ENCODE measurements at regions not wholly inside any gene's neighbourhood (a gene's known extent, or its start where the extent isn't known, plus 50 kb on each side); places are given as distances from the start of the nearest gene placed in this dataset.

DNA sequence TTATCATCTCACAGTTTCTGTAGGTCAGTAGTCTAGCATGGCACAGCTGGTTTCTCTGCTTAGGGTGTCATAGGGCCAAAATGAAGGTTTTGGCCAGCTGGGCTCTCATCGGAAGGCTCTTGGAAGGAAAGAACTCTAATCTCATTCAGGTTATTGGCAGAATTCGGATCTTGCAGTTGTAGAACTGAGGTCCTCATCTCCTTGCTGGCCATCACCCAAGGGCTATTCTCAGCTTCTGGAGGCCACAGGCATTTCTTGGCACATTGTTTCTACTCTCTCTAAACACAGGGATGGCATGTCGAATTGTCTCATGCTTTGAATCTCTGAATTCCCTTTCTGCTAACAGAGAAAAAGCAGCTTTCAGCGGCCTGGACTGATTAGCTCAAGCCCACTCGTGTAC lies 258.0 kb upstream of the SMARCA2 start:
- no peak for DNase-seq (ENCODE audit: low spot score)

DNA sequence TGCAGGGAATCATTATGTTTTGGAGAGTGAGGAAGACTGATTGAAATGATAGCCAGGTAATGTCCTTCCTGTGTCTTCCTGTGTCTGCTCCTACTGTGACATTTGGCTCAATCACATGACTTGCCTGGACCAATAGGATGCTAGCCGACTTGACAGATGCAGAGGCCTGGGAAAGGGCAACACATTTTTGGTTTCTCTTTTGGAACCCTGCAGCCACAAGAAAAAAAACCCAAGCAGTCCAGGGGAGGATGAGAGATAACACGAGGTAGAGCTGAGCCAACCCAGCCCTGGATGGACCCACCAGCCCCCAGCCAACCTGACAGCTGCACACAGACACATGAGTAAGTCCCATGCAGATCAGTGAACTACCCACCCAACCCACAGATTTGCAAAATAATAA lies 256.1 kb upstream of the SMARCA2 start:
- no peak for DNase-seq (ENCODE audit: low spot score)

DNA sequence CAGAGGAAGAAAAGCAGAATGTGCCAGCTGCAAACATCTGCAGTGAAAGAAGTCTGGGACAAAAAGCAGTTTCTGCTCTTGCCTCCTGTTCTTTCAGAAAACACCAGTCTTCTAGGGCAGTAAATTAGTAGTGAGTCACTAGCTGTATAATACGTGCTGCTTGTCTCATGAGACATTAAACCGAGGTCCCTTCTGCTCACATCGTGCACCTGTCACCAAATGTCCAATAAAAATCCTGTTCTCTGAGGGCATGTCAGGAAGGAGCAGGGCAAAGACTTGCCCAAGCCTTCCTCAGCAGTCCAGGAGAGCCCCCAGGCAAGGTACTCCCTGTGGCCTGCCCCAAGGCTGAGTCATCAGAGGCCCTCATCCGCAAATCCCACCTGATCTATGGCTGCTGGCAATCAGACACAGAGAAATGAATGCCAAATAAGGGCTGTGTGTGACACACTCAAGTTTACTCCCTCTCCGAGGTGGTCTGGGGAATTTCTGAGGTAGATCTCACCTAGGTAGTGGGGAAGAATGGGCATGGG lies 255.3 kb upstream of the SMARCA2 start:
- no peak for DNase-seq (ENCODE audit: low spot score)

DNA sequence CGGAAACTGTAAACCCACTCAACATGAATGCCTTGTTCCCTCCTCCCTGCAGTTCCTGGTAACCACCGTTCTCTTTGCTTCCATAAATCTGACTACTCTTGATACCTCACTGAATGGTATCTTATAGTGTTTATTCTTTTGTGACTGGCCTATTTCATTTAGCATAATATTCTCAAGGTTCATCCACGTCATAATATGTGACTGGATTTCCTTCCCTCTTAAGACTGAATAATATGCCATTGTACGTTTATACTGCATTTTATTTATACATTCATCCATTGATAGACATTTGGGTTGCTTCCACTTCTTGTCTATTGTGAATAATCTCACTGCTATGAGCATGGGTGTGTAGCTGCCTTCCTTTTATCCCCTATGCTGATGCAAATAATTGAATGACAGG lies 253.3 kb upstream of the SMARCA2 start:
- DNase-seq (ENCODE audit: low spot score) = no peak

DNA sequence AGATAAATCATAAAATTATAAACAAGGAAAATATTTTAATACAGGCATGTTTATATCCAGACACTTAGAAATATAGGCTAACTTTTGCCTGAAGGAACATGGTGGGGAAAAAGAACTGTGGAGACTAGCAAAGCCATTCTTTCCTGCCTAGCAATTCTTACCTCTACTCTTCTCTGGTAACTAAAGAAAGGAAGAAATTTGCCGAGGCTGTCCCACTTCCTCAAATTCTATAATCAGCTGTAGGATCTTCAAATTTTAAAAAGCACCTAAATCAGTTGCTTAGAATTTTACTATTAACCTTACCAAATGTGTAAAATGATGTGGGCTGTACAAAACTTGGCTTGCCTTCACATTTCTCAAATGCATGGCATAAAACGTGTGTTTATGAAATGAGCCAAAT lies 249.1 kb upstream of the SMARCA2 start:
- DNase-seq (ENCODE audit: low spot score) = no peak

DNA sequence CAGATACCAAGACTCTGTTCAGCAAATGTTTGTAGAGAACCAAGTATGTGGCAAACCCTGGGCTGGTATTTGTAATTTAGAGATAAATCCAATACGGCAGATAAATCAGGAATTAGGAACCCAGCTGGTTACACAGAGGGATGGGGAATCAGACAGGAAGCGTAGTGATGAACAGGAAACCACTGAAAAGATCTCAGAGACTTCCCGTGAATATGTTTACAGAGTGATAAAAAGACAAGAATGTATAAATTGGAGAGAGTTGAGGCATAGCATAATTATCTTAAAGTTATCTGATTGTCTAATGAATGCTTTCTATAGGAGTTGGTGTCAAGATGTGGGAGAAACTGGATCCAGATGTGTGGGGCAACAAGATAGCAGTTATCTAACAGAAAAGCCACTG lies 246.6 kb upstream of the SMARCA2 start:
- DNase-seq (ENCODE audit: low spot score) = no peak

DNA sequence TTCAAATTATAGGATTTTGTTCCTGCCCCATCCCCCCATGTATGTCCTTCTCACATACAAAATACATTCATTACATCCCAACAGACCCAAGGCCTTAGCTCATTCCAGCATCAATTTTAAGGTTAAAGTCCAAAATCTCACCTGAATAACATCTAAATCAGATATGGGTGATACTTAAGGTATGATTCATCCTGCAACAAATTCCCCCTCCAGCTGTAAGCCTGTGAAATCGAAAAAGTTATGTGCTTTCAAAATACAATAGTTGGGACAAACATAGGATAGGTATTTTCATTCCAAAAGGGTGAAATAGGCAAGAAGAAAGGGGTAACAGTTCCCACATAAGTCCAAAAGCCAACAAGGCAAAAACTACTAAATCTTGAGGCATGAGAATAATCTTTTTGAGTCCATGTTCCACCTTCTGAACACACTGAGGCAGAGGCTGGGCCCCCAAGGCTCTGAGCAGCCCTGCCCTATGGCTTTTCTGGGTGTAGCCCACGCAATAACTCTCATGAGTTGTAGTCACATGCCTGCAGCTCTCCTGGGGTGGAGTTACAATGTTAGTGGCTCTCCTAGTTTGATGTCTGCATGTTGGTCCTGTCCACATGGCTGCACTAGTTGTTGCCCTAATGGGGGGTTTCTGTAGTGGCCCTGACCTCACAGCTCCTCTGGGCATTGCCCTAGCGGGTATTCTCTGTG lies 243.9 kb upstream of the SMARCA2 start:
- DNase-seq (ENCODE audit: low spot score) = no peak

DNA sequence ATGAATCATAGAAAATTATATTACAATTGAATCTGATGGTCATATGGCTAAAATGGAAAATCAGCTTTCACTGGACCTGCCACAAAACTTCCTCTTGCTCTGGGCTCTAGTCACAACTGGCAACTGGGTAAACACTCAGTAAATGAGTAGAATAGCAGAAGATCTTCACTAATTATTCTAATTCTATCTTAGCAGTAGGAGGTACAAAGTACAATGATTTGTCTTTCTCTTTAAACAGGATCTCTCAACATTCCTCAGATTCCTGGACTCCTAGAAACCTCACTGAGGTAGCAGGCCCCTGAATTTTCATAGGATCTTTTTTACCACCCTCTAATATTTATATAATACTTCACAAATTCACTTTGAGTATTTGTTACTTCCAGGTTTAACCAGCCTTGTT lies 239.9 kb upstream of the SMARCA2 start:
- no peak for DNase-seq (ENCODE audit: low spot score)

DNA sequence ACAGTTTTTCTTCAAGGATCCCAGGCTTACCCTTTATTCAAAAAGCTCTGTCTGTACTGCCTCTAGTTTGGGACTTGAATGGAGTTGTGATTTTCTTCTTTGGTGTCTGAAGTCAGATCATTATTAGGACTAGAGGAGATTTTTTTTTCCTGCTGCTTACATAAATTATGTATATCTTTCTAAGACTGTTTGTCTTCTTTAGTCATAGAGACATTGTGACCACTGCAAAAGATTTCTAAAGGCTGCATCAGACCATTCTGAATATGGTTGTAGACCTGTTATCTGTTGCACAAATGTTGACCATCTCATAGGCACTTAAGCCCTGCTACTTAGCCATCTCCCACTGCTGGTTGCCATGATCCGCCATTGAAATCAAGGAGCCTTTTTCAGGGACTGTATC lies 238.5 kb upstream of the SMARCA2 start:
- no peak for DNase-seq (ENCODE audit: low spot score)

DNA sequence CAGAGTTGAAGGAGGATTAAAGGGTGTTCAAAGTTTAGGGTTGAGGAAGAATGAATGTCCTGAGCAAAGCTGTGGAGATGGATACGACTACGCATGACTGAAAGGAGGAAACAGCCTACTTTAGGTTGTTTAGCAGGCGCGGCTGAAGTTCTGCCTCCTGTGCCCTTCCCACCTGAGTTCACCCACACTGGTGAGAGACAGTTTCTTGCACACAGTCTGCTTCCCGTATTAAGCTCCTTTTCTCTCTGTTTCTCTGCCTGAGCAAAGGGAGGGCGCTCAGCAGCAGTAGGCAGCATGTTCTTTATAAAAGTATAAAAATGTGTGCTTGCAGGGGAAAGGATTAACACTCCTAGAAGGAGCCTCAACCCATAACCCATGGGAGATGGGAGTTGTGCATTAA lies 224.0 kb upstream of the SMARCA2 start:
- DNase-seq (ENCODE audit: low spot score) = no peak

DNA sequence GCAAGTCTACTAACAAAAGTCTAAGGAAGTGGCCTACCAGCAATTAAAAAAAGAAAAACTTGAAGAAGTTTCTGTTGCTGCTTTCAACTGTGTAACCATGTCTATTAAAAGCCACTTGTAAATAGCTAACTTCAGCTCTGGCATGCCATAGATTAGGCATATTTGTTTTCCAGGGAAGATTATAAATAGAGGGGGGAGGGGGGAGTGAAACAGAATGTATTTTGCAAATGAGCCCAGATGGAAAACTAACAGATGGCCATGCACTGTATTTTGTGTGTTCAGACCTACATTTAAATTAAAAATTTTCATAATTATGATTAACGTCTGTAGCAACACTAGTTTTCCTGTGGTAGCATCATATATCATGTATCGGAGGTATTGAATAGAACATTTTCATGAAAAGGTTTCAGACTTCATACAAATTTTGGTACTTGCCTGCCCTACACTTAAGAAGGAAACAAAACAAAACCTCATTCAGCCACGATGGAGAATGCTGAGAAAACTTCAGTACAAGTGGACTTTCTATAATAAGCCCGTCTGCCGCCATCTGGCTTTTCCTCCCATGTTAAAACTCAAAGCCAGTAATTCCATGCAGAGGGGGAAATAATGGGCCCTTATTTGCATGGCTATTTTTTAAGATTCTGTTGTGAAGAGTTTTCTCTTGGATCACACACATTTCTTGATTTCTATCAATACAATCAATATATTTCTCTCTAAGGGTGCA lies 220.4 kb upstream of the SMARCA2 start:
- DNase-seq (ENCODE audit: low spot score) = no peak

DNA sequence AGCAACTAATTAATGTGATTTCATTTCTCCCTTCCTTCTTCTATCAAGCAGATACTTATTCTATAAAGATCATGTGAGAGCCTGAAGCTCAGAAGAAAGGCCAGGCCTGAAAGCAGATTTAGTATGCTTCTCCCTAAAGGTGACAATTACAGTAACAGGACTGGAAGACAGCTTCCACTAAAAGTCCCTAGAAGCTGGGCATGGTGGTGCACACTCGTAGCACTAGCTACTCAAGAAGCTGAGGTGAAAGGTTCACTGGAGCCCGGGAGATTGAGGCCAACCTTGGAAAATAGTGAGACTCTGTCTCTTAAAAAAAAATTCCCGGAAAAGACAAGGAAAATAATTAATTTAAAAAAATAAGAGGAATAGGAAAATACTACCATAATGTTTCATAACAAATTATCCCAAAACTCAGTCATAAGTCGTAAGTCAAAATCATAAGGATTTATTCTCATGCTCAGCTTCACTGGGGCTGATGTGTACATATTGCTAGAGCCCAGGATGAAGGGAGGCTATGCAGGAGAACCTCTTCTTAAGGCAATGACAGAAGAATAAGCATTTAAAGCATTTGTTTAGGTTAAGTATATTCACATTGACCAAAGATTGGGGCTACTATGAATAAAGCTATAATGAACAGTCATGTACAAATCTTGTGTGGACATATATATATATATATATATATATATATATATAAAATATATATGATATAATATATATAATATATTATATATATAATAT lies 210.8 kb upstream of the SMARCA2 start:
- no peak for DNase-seq (ENCODE audit: low spot score)

DNA sequence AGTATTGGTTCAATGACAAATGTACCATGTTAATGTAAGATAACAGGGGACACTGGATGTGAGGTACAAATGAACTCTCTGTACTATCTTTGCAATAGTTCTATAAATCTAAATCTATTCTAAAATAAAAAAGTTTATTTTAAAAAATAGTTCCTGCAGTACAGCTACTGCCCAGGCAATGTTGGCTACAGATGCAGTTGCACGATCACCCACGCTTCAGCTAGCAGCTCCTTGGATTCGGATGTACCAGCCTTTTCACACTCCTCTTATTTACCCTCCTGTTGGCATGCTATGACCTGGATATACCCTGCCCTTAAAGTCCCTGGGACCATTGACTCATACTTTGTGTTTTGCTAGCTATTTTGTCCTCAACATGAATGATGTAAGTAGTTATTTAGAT lies 185.4 kb upstream of the SMARCA2 start:
- DNase-seq (ENCODE audit: low spot score) = no peak

DNA sequence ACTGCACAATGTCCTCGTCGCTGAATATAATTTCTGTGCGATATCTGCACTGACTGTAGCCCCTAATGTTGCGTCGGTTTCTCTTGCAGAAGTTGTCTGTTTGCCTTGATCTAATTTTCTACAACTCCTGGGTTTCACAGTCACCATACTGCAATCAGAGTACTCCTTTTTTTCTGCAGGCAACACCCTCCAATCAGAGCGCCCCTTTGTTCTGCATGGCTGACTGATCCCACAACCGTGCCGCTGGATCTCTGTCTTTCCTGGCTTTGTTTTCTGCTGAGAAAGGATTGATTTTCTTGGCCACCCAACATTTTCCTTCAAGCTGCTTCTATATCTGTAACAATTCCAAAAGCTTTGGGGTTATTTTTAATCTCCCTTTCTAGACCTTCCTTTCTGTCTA lies 182.2 kb upstream of the SMARCA2 start:
- no peak for DNase-seq (ENCODE audit: low spot score)

DNA sequence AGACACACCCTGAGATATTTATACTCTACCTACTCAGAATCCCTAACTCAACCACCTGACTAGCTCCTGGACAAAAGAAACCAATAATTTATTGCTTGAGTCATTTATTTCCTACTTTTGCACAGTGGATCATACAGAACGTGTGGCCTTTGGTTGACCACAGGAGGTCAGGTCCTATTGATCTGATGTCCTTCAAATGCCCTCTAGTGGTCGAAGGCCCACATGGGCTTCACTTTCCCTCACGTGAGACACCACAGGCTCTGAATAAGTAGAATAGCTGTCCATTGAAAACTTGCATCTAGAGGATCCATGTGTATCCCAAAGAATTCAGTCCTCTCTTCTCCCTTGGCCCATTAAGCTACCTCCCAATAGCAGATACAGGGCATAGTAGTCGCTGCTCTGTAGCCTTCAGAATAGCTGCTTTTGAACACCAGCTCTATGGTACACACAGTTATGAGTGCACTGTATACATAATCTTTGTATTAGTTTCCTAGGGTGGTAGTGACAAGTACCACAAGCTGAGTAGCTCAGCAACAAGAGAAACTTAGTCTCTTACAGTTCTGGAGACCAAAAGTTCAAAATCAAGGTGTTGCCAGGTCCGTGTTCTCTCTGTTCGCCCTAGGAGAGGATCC lies 177.6 kb upstream of the SMARCA2 start:
- peak; percentile 45 for DNase-seq (ENCODE audit: low spot score)

DNA sequence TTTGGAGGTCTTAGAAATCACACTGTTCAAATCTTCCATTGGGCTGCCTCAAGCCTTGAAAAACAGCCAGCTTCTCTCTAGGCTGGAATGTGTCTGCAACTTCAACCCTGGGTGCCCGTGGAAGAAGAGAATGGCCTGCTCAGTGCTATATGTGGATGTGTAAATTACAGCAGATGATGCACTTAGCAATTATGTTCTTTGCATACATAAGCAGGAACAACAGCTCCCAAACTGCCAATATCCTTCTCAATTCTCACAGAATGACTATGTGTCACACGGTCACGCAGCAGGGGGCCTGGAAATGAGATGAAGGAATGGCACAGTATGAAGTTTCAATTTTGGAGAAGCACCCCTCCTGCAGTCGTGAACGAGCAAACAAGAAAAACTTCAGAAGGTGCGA lies 175.2 kb upstream of the SMARCA2 start:
- no peak for DNase-seq (ENCODE audit: low spot score)

DNA sequence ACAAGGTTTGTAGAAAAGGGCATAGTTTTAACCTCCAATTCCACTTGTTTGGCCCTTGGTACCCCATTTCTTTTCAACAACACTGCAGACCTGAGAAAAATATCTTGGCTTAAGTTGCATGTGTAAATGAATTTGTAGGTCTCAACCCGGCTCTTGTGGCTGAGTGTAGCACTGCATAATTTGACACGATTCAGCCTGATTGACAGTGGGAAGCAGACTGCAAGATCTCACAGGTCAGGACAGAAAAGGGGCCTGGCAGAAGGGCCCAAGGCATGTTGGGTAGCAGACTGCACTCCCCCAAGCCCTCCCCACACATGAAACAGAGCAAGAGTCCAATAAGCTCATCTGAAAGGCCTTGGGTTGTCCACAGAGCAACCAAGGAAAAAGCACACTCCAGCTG lies 169.7 kb upstream of the SMARCA2 start:
- DNase-seq (ENCODE audit: low spot score) = no peak

DNA sequence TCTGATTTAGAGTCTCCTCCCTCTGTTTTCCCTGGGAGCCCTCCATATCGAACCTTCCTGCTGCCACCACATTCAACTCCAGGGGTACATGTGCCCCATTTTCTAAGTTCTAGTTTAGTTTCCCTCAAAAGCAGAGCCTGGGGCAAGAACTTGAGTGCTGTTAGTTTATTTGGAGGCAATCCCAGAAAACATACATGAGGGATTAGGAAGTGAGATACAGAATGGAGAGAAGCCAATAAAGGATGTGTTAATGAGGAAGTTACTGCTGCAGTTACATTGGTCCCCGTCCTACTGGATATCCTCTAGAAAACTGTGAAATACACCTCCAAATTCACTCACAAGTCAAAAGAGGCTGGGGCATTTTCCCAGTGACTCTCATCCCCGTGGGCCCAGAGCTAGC lies 159.4 kb upstream of the SMARCA2 start:
- DNase-seq (ENCODE audit: low spot score) = no peak

DNA sequence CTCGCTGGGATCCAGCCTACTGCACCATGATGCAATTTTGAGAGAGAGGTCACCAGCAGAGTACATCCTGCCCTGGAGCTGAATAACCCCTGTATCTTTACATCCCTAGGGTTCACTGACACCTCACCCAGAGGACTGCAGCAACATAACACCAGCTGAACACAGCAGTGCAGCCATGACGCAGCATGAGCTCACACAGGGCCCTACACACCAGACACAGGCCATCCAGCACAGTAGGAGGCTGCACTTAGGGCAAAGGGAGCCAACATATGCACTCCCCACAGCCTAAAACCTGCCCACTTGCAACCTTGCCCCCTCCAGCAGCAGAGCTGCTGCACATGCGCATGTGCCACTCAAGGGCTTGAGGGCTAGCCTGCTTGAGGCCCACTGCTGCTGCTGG lies 157.3 kb upstream of the SMARCA2 start:
- no peak for DNase-seq (ENCODE audit: low spot score)

DNA sequence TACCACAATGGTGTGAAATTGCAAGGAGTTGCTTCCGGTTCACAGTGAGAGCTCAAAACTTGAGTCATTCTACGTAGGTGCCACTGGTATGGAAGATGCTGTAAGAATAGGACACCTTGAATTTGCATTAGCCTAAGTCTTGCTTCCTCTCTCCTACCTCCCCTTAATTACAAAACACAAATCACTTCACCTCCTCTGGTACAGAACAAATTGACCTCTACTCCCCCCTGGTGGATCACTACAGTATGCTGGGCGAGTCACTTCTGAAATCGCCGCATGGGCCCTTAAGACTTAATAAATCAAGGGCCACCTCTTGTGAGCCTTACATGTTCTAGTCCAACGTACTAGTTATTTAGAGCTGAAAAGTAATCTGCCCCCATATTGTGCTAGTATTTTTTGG lies 145.3 kb upstream of the SMARCA2 start:
- no peak for DNase-seq (ENCODE audit: low spot score)

DNA sequence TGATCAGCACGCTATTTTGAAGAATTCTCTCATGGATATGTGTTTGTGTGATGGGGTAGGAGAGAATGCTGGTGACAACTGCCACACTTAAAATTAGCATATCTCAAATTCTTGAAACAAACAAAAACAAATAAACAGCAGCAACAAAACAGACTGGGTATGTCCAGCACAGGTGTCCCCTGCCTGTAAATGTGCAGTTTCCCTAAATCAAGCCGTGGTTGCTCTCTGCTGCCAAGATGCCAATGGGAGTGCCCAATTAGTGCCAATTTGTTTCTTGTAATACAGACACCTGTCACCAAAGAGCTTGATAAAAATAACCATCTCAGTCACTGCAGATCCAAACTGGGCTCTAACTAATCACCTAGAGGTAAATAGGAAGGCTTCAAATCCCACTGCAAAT lies 144.2 kb upstream of the SMARCA2 start:
- DNase-seq (ENCODE audit: low spot score) = no peak

DNA sequence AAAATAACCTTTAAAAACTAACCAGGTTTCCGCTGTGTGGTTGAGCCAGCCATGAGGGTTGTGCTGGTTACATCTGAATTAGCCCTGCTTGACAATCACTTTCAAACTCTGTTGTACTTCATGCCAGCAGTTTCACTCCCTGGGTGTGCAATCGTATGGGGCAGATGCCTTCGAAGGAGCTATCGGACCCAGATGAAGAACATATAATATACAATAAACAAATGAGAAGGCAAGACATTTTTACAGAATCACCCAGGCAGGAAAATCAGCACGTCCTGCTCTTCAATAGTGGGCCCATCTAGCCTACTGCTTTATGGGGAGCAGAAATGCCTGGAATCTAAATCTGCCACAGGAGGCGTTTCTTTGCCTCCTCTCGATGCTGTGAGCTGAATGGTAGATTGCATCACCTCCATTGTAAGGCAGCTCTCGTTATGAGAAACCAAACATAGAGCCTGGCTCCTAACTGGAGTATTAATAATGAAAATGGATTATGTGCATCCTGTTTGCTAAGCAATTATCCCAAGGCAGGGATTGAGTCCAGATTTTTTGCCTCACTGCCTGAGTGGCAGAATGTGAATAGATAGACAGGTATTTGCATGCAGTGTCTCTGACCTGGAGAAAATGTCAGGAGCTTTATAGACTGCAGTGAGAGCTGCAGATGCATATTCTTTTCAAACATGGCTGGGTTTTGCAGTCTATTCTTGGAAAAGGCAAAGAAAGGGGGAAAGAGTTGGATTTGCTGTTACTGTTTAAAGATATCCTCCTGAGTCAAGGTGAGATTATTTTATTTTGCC lies 143.3 kb upstream of the SMARCA2 start:
- peak; percentile 10 for DNase-seq (ENCODE audit: low spot score)
